SK-N-MC (cell line): ENCODE measurements at regions not wholly inside any gene's neighbourhood (a gene's known extent, or its start where the extent isn't known, plus 50 kb on each side); places are given as distances from the start of the nearest gene placed in this dataset.

Source experiments
- EZH2 ChIP-seq: fragments of 200-600 bp; sonication (generic); IDR thresholded peaks from one replicate; pipeline ENCODE4 v1.6.1; 2017; ENCODE audit warnings: antibody characterized with exemption
- POLR2AphosphoS5 ChIP-seq: IDR thresholded peaks from 2 replicates; pipeline ENCODE4 v1.6.1; 2012; ENCODE audit warnings: mild to moderate bottlenecking, low read depth, low read length, borderline replicate concordance

GRCh38 chr11:76293189-76293631, 86.9 kb upstream of the WNT11 start:
- no peak for TF ChIP-seq EZH2
- TF ChIP-seq POLR2AphosphoS5 = no peak
